Esophagus squamous epithelium (tissue), 5 donors: ENCODE measurements at regions not wholly inside any gene's neighbourhood (a gene's known extent, or its start where the extent isn't known, plus 50 kb on each side); places are given as distances from the start of the nearest gene placed in this dataset.

ENCODE experiments used
- DNase-seq: peaks from one replicate; lab custom pipeline; 2025; lab: John Stamatoyannopoulos, UW
- H3K27ac ChIP-seq, 4 donors: fragments of 200-600 bp; sonication (generic); one replicate each; pipeline ENCODE4 v1.5.1; 2016 to 2019; ENCODE audit warnings: mild to moderate bottlenecking in 1 of 4
- H3K27me3 ChIP-seq, 4 donors: fragments of 200-600 bp; sonication (generic); 1 replicate in 3 of 4; 2 replicates in 1 of 4; pipeline versions ENCODE4 v1.5.1 to v1.6.0; 2017 to 2021; ENCODE audit warnings: antibody characterized with exemption in 1 of 4
- H3K36me3 ChIP-seq, 3 donors: fragments of 200-600 bp; sonication (generic); one replicate each; pipeline ENCODE4 v1.5.1; 2016 to 2019
- H3K4me1 ChIP-seq, 3 donors: fragments of 200-600 bp; sonication (generic); one replicate each; pipeline ENCODE4 v1.5.1; 2017 to 2019
- H3K4me3 ChIP-seq, 4 donors: fragments of 200-600 bp; sonication (generic); 1 replicate in 3 of 4; 2 replicates in 1 of 4; pipeline ENCODE4 v1.5.1; 2016 to 2019; ENCODE audit warnings: mild to moderate bottlenecking in 2 of 4, moderate library complexity in 1 of 4
- H3K9me3 ChIP-seq, 3 donors: fragments of 200-600 bp; sonication (generic); one replicate each; pipeline ENCODE4 v1.5.1; 2016 to 2019
- CTCF ChIP-seq, 6 experiments: fragments of 450-650 bp in 4 of 6; fragments of 200-600 bp in 2 of 6; sonication (generic) in 2 of 6; IDR thresholded peaks; one replicate each; pipeline ENCODE4 v1.5.1; 2016 to 2019; ENCODE audit warnings: antibody characterized with exemption in 6 of 6, mild to moderate bottlenecking in 4 of 6, moderate library complexity in 4 of 6
- POLR2A ChIP-seq, 4 donors: fragments of 450-650 bp; IDR thresholded peaks; one replicate each; pipeline ENCODE4 v1.6.1; 2017; ENCODE audit warnings: antibody characterized with exemption in 4 of 4, mild to moderate bottlenecking in 4 of 4, moderate library complexity in 3 of 4
- WGBS, 2 donors: methylation state at CpG; one replicate each; pipeline ENCODE4 v1.1.5; 2018; 5-methylcytosine and 5-hydroxymethylcytosine counted together
- intact Hi-C: fragments of 100-400 bp; cut with DNase I; formaldehyde crosslinking; loops from one replicate; pipeline ENCODE4 v1.15.0; 2022
- donor health status: DM: yes; HTN: yes; CAD: no.

- intact Hi-C loops = no loop called here
- H3K27ac ChIP-seq = no peak overlapping the region
- no peaks in the 10 kb centered on the region for H3K9me3 ChIP-seq
- WGBS, 2 donors = 89 to 92% methylated on average over 8 to 17 of the region's 29 CpGs
- DNase-seq = no peak
- no peaks in the 10 kb centered on the region for H3K27me3 ChIP-seq
- no peaks in the 10 kb centered on the region for H3K36me3 ChIP-seq
- H3K4me3 ChIP-seq = no peak overlapping the region
- no peak for TF ChIP-seq CTCF (IDR thresholded peaks at IDR 0.05)
- TF ChIP-seq POLR2A (IDR thresholded peaks at IDR 0.05) = no peak
- H3K4me1 ChIP-seq = no peaks in the 10 kb centered on the region
Observed at GRCh38 chr2:164143183-164143930, 407.5 kb upstream of the FIGN start.

- Histone ChIP-seq H3K9me3 (no peaks in the 10 kb centered on the region), H3K27ac (no peak overlapping the region), H3K4me1 (no peaks in the 10 kb centered on the region), H3K27me3 (no peaks in the 10 kb centered on the region), H3K36me3 (no peaks in the 10 kb centered on the region), H3K4me3 (no peak overlapping the region)
- WGBS, 2 donors = 91 to 93% methylated on average over 5 of the region's 5 CpGs
- TF ChIP-seq POLR2A (IDR thresholded peaks at IDR 0.05) (no peak), CTCF (IDR thresholded peaks at IDR 0.05) (no peak)
- intact Hi-C loops = no loop called here
- DNase-seq = no peak
Observed at GRCh38 chr2:164142755-164143154, 406.9 kb upstream of the FIGN start.

- no peaks in the 10 kb centered on the region for H3K36me3 ChIP-seq
- H3K9me3 ChIP-seq = no peaks in the 10 kb centered on the region
- no peak overlapping the region for H3K27ac ChIP-seq
- 0 to 28% methylated on average over 1 of the region's 1 CpG for WGBS, 2 donors
- intact Hi-C loops = no loop called here
- no peaks in the 10 kb centered on the region for H3K4me1 ChIP-seq
- no peaks in the 10 kb centered on the region for H3K27me3 ChIP-seq
- TF ChIP-seq CTCF (IDR thresholded peaks at IDR 0.05) = no peak
- TF ChIP-seq POLR2A (IDR thresholded peaks at IDR 0.05) = no peak
- H3K4me3 ChIP-seq = no peak overlapping the region
- DNase-seq = no peak
Observed at GRCh38 chr2:164141271-164141670, 405.5 kb upstream of the FIGN start.

- Histone ChIP-seq H3K27me3 (no peaks in the 10 kb centered on the region), H3K4me3 (no peak overlapping the region), H3K27ac (no peak overlapping the region), H3K36me3 (no peaks in the 10 kb centered on the region), H3K9me3 (no peaks in the 10 kb centered on the region), H3K4me1 (no peaks in the 10 kb centered on the region)
- no peak for TF ChIP-seq POLR2A (IDR thresholded peaks at IDR 0.05)
- TF ChIP-seq CTCF (IDR thresholded peaks at IDR 0.05) = no peak
- 76 to 89% methylated on average over 4 of the region's 4 CpGs for WGBS, 2 donors
- no peak for DNase-seq
- intact Hi-C loops = no loop called here
Observed at GRCh38 chr2:164138750-164139149, 402.9 kb upstream of the FIGN start.

- Histone ChIP-seq H3K9me3 (no peaks in the 10 kb centered on the region), H3K4me3 (no peak overlapping the region), H3K27me3 (no peaks in the 10 kb centered on the region), H3K36me3 (no peaks in the 10 kb centered on the region), H3K27ac (no peak overlapping the region), H3K4me1 (no peaks in the 10 kb centered on the region)
- TF ChIP-seq CTCF (IDR thresholded peaks at IDR 0.05) (no peak), POLR2A (IDR thresholded peaks at IDR 0.05) (no peak)
- WGBS, 2 donors = 65 to 69% methylated on average over 4 of the region's 4 CpGs
- intact Hi-C loops = no loop called here
- no peak for DNase-seq
Observed at GRCh38 chr2:164134336-164134735, 398.5 kb upstream of the FIGN start.
